HepG2 (cell line): ENCODE measurements at regions not wholly inside any gene's neighbourhood (a gene's known extent, or its start where the extent isn't known, plus 50 kb on each side); places are given as distances from the start of the nearest gene placed in this dataset.

ENCODE experiments used
- ARNTL ChIP-seq: sonication (generic); formaldehyde crosslinking; IDR thresholded peaks from 2 replicates; pipeline ENCODE4 v1.4.0; 2020; ENCODE audit warnings: mild to moderate bottlenecking, missing genetic modification reagents
- FLYWCH1 ChIP-seq: sonication (generic); formaldehyde crosslinking; IDR thresholded peaks from 2 replicates; pipeline ENCODE4 v1.8.1; 2023; ENCODE audit warnings: mild to moderate bottlenecking, missing genetic modification reagents
- FOXA3 ChIP-seq: IDR thresholded peaks from 2 replicates; pipeline ENCODE4 v1.6.1; 2016; ENCODE audit warnings: missing genetic modification reagents, missing compliant biosample characterization
- HINFP ChIP-seq: sonication (generic); formaldehyde crosslinking; IDR thresholded peaks from 2 replicates; pipeline ENCODE4 v1.4.0; 2020; ENCODE audit warnings: low read depth, mild to moderate bottlenecking, missing genetic modification reagents
- KAT8 ChIP-seq: IDR thresholded peaks from 2 replicates; pipeline ENCODE4 v1.6.1; 2016; ENCODE audit warnings: missing genetic modification reagents, missing compliant biosample characterization
- MAFG ChIP-seq: sonication (generic); formaldehyde crosslinking; IDR thresholded peaks from 2 replicates; pipeline ENCODE4 v1.5.1; 2020; ENCODE audit warnings: mild to moderate bottlenecking, missing genetic modification reagents
- NR3C1 ChIP-seq: sonication (generic); formaldehyde crosslinking; IDR thresholded peaks from 2 replicates; pipeline ENCODE4 v1.4.0; 2020; ENCODE audit warnings: missing genetic modification reagents
- PHF21A ChIP-seq: sonication (generic); formaldehyde crosslinking; IDR thresholded peaks from 2 replicates; pipeline ENCODE4 v1.5.0; 2020; ENCODE audit warnings: mild to moderate bottlenecking, missing genetic modification reagents
- SMAD3 ChIP-seq: sonication (generic); formaldehyde crosslinking; IDR thresholded peaks from 2 replicates; pipeline ENCODE4 v1.4.0; 2020; ENCODE audit warnings: missing genetic modification reagents
- SMAD9 ChIP-seq: sonication (generic); formaldehyde crosslinking; IDR thresholded peaks from 2 replicates; pipeline ENCODE4 v1.5.1; 2020; ENCODE audit warnings: mild to moderate bottlenecking, missing genetic modification reagents
- SNAI1 ChIP-seq: sonication (generic); formaldehyde crosslinking; IDR thresholded peaks from 2 replicates; pipeline ENCODE4 v1.5.0; 2020; ENCODE audit warnings: mild to moderate bottlenecking, missing genetic modification reagents, borderline replicate concordance
- TEAD3 ChIP-seq: optimal IDR thresholded peaks from 2 replicates; pipeline ENCODE3; 2016; ENCODE audit warnings: borderline replicate concordance
- ZBTB33 ChIP-seq: sonication (generic); formaldehyde crosslinking; IDR thresholded peaks from 2 replicates; pipeline ENCODE4 v1.4.0; 2020; ENCODE audit warnings: missing genetic modification reagents
- ZFP37 ChIP-seq: sonication (generic); formaldehyde crosslinking; IDR thresholded peaks from 2 replicates; pipeline ENCODE4 v1.4.0; 2020; ENCODE audit warnings: missing genetic modification reagents, borderline replicate concordance
- ZNF282 ChIP-seq: fragments of 450-650 bp; IDR thresholded peaks from 2 replicates; pipeline ENCODE4 v1.6.1; 2018; ENCODE audit not compliant: partially characterized antibody
- ZNF619 ChIP-seq: sonication (generic); formaldehyde crosslinking; IDR thresholded peaks from 2 replicates; pipeline ENCODE4 v1.4.0; 2020; ENCODE audit warnings: mild to moderate bottlenecking, missing genetic modification reagents
- ZNF629 ChIP-seq: sonication (generic); formaldehyde crosslinking; conservative IDR thresholded peaks from 2 replicates; pipeline ENCODE4 v1.5.0; 2020; ENCODE audit warnings: missing genetic modification reagents
- ZNF891 ChIP-seq: sonication (generic); formaldehyde crosslinking; IDR thresholded peaks from 2 replicates; pipeline ENCODE4 v1.5.0; 2020; ENCODE audit warnings: mild to moderate bottlenecking, missing genetic modification reagents
- ZSCAN20 ChIP-seq: sonication (generic); formaldehyde crosslinking; IDR thresholded peaks from 2 replicates; pipeline ENCODE4 v1.4.0; 2020; ENCODE audit warnings: missing genetic modification reagents, mild to moderate bottlenecking, borderline replicate concordance
- ZSCAN31 ChIP-seq: sonication (generic); formaldehyde crosslinking; IDR thresholded peaks from 2 replicates; pipeline ENCODE4 v1.5.0; 2020; ENCODE audit warnings: low read depth, mild to moderate bottlenecking, missing genetic modification reagents
- ZUFSP ChIP-seq: sonication (generic); formaldehyde crosslinking; IDR thresholded peaks from 2 replicates; pipeline ENCODE4 v1.9.0; 2021; ENCODE audit warnings: missing genetic modification reagents, mild to moderate bottlenecking, borderline replicate concordance
- TF ChIP-seq, protein P1 (sequence below): IDR thresholded peaks from 2 replicates; pipeline ENCODE4 v1.6.1; 2016; ENCODE audit warnings: mild to moderate bottlenecking

DNA sequence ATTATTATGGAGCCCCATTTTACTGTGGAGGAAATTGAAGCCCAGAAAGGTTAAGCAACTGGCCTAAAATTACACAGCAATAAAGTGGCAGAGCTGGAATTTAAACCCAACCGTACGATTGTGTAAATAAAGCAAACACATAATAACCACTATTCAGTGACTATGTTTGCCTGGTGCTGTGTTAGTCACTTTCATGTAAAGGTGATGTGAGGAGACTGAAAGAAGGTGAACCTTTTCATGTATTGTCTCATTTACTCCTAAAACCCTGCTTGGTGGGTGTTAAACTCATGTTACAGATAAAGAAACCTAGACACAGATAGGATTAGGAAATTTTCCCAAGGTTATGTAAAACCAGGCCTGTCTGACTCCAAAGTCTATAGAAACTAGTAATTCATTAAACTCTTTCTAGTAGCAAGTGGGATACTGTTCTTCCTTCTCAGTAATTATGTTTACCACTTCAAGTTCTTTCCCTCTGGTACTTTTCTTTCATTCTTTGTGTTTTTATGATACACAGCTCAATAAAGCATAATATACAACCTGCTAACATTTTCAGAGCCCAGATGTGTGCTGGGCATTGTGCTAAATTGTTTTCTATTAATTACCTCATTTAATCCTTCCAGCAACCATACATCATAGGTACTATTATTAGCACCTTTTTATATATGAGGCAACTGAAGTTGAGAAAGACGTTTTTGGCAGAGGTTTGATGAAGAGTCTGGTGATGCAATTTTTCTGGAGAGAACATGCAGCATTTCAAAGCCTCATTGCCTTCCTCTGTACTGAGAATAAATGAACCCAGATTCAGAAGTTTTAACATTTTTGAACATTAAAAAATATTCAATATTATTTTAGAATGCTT lies 202.7 kb downstream of the SPRY1 start (continued):
- TF ChIP-seq SMAD9 (no peak), SNAI1 (CRISPR knock-in tag) (no peak), HINFP (CRISPR knock-in tag) (no peak), TEAD3 (CRISPR knock-in tag) (peak; percentile 25), FLYWCH1 (CRISPR knock-in tag) (no peak), ARNTL (0 out of 2 replicates have a peak, but pooled peaks have one; percentile 37), ZNF629 (CRISPR knock-in tag) (0 out of 2 replicates have a peak, but pooled peaks have one; percentile 9), KAT8 (peak; percentile 54; the same call in 1 of the 2 replicates), ZSCAN31 (CRISPR knock-in tag) (no peak), FOXA3 (CRISPR knock-in tag) (peak; percentile 90), NR3C1 (CRISPR knock-in tag) (no peak), ZBTB33 (CRISPR knock-in tag) (no peak), ZSCAN20 (CRISPR knock-in tag) (no peak), ZFP37 (no peak), MAFG (CRISPR knock-in tag) (no peak), ZNF619 (CRISPR knock-in tag) (no peak), ZUFSP (no peak), SMAD3 (CRISPR knock-in tag) (0 out of 2 replicates have a peak, but pooled peaks have one; percentile 26), PHF21A (CRISPR knock-in tag) (no peak), ZNF891 (CRISPR knock-in tag) (no peak), ZNF282 (no peak)
- TF ChIP-seq, protein P1, sequence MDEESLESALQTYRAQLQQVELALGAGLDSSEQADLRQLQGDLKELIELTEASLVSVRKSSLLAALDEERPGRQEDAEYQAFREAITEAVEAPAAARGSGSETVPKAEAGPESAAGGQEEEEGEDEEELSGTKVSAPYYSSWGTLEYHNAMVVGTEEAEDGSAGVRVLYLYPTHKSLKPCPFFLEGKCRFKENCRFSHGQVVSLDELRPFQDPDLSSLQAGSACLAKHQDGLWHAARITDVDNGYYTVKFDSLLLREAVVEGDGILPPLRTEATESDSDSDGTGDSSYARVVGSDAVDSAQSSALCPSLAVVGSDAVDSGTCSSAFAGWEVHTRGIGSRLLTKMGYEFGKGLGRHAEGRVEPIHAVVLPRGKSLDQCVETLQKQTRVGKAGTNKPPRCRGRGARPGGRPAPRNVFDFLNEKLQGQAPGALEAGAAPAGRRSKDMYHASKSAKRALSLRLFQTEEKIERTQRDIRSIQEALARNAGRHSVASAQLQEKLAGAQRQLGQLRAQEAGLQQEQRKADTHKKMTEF (CRISPR knock-in tag), result peak; percentile 85; the same call in 1 of the 2 replicates
